DOHH2 (cell line): ENCODE measurements at regions not wholly inside any gene's neighbourhood (a gene's known extent, or its start where the extent isn't known, plus 50 kb on each side); places are given as distances from the start of the nearest gene placed in this dataset.

ENCODE experiments used
- CTCF ChIP-seq: fragments of 200-600 bp; sonication (generic); IDR thresholded peaks from one replicate; pipeline ENCODE4 v1.5.1; 2014; ENCODE audit warnings: antibody characterized with exemption, mild to moderate bottlenecking, low read depth, low read length; ENCODE audit not compliant: poor library complexity, severe bottlenecking
- EZH2phosphoT487 ChIP-seq: fragments of 200-600 bp; sonication (generic); IDR thresholded peaks from 2 replicates; pipeline ENCODE4 v1.6.1; 2017; ENCODE audit warnings: borderline replicate concordance, mild to moderate bottlenecking, antibody characterized with exemption, low read length, moderate library complexity, mixed read lengths

DNA sequence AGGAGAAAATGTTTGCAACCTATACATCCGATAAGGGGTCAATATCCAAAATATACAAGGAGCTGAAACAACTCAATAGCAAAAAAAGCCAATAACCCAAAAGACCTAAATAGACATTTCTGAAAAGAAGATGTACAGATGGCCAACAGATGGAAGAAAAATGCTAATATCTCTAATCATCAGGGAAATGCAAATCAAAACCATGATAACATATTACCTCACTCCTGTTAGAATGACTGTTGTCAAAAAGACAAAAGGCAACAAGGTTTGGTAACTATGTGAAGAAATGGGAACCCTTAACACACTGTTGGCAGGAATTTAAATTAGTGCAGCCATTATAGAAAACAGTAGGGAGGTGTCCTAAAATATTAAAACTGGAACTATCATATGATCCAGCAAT is 74.7 kb downstream of the LEPR start:
- TF ChIP-seq CTCF, result no peak
- TF ChIP-seq EZH2phosphoT487, result no peak
